ENCODE measurements at regions not wholly inside any gene's neighbourhood (a gene's known extent, or its start where the extent isn't known, plus 50 kb on each side); places are given as distances from the start of the nearest gene placed in this dataset.
"Not testable (repeated sequence)": the region's sequence is repeated elsewhere in the genome, so short reads cannot be mapped to it uniquely, and the experiment has no call there.

GRCh38 chr9:39463696-39464095 is 108.2 kb downstream of the SPATA31A1 start:
- H3K27me3 ChIP-seq (ENCODE audit: control insufficient read depth in 2 of 2, insufficient read depth in 2 of 2, low read length in 2 of 2); H3K36me3 ChIP-seq (ENCODE audit: control insufficient read depth in 2 of 2, insufficient read depth in 2 of 2, low read length in 2 of 2); H3K9ac ChIP-seq (ENCODE audit: low read depth in 1 of 2, low read length in 2 of 2); H3K9me3 ChIP-seq (ENCODE audit: control insufficient read depth in 2 of 2, low read length in 2 of 2); H3K4me1 ChIP-seq (ENCODE audit: control insufficient read depth in 2 of 2, insufficient read depth in 2 of 2, low read length in 2 of 2); H3K27ac ChIP-seq (ENCODE audit: low read depth in 2 of 2, low read length in 2 of 2): not testable (repeated sequence)
- peak overlapping the region; percentile 39 to 70 for H3K4me3 ChIP-seq (ENCODE audit: low read length in 2 of 2)

GRCh38 chr9:39464122-39464777 is 108.8 kb downstream of the SPATA31A1 start:
- H3K9me3 ChIP-seq (ENCODE audit: control insufficient read depth in 2 of 2, low read length in 2 of 2); H3K27me3 ChIP-seq (ENCODE audit: control insufficient read depth in 2 of 2, insufficient read depth in 2 of 2, low read length in 2 of 2); H3K4me1 ChIP-seq (ENCODE audit: control insufficient read depth in 2 of 2, insufficient read depth in 2 of 2, low read length in 2 of 2); H3K36me3 ChIP-seq (ENCODE audit: control insufficient read depth in 2 of 2, insufficient read depth in 2 of 2, low read length in 2 of 2): not testable (repeated sequence)
- Histone ChIP-seq H3K4me3 (ENCODE audit: low read length in 2 of 2) (peak overlapping the region; percentile 57 to 70), H3K27ac (ENCODE audit: low read depth in 2 of 2, low read length in 2 of 2) (peak overlapping the region in 1 of 2 donors; percentile 9), H3K9ac (ENCODE audit: low read depth in 1 of 2, low read length in 2 of 2) (peak overlapping the region; percentile 24 to 38)

GRCh38 chr9:39474499-39474898 is 119.0 kb downstream of the SPATA31A1 start:
- not testable (repeated sequence) for H3K9ac ChIP-seq (ENCODE audit: low read depth in 1 of 2, low read length in 2 of 2); H3K4me1 ChIP-seq (ENCODE audit: control insufficient read depth in 2 of 2, insufficient read depth in 2 of 2, low read length in 2 of 2); H3K9me3 ChIP-seq (ENCODE audit: control insufficient read depth in 2 of 2, low read length in 2 of 2)

GRCh38 chr9:39483073-39483472 is 127.6 kb downstream of the SPATA31A1 start:
- H3K9ac ChIP-seq (ENCODE audit: low read depth in 1 of 2, low read length in 2 of 2); H3K9me3 ChIP-seq (ENCODE audit: control insufficient read depth in 2 of 2, low read length in 2 of 2); H3K27me3 ChIP-seq (ENCODE audit: control insufficient read depth in 2 of 2, insufficient read depth in 2 of 2, low read length in 2 of 2); H3K4me1 ChIP-seq (ENCODE audit: control insufficient read depth in 2 of 2, insufficient read depth in 2 of 2, low read length in 2 of 2); H3K4me3 ChIP-seq (ENCODE audit: low read length in 2 of 2); H3K27ac ChIP-seq (ENCODE audit: low read depth in 2 of 2, low read length in 2 of 2); H3K36me3 ChIP-seq (ENCODE audit: control insufficient read depth in 2 of 2, insufficient read depth in 2 of 2, low read length in 2 of 2): not testable (repeated sequence)

More at GRCh38 chr9:39474499-39474898, 119.0 kb downstream of the SPATA31A1 start:
- H3K36me3 ChIP-seq (ENCODE audit: control insufficient read depth in 2 of 2, insufficient read depth in 2 of 2, low read length in 2 of 2); H3K27ac ChIP-seq (ENCODE audit: low read depth in 2 of 2, low read length in 2 of 2); H3K4me3 ChIP-seq (ENCODE audit: low read length in 2 of 2); H3K27me3 ChIP-seq (ENCODE audit: control insufficient read depth in 2 of 2, insufficient read depth in 2 of 2, low read length in 2 of 2): not testable (repeated sequence)

- H3K9me3 ChIP-seq (ENCODE audit: control insufficient read depth in 2 of 2, low read length in 2 of 2); H3K36me3 ChIP-seq (ENCODE audit: control insufficient read depth in 2 of 2, insufficient read depth in 2 of 2, low read length in 2 of 2); H3K27me3 ChIP-seq (ENCODE audit: control insufficient read depth in 2 of 2, insufficient read depth in 2 of 2, low read length in 2 of 2): not testable (repeated sequence)
Observed at GRCh38 chr9:39483880-39484279, 128.4 kb downstream of the SPATA31A1 start.

GRCh38 chr9:39484292-39484691 is 128.8 kb downstream of the SPATA31A1 start:
- H3K27me3 ChIP-seq (ENCODE audit: control insufficient read depth in 2 of 2, insufficient read depth in 2 of 2, low read length in 2 of 2); H3K4me1 ChIP-seq (ENCODE audit: control insufficient read depth in 2 of 2, insufficient read depth in 2 of 2, low read length in 2 of 2); H3K9me3 ChIP-seq (ENCODE audit: control insufficient read depth in 2 of 2, low read length in 2 of 2); H3K9ac ChIP-seq (ENCODE audit: low read depth in 1 of 2, low read length in 2 of 2); H3K27ac ChIP-seq (ENCODE audit: low read depth in 2 of 2, low read length in 2 of 2); H3K36me3 ChIP-seq (ENCODE audit: control insufficient read depth in 2 of 2, insufficient read depth in 2 of 2, low read length in 2 of 2); H3K4me3 ChIP-seq (ENCODE audit: low read length in 2 of 2): not testable (repeated sequence)

More at GRCh38 chr9:39483880-39484279, 128.4 kb downstream of the SPATA31A1 start:
- H3K9ac ChIP-seq (ENCODE audit: low read depth in 1 of 2, low read length in 2 of 2); H3K4me1 ChIP-seq (ENCODE audit: control insufficient read depth in 2 of 2, insufficient read depth in 2 of 2, low read length in 2 of 2); H3K27ac ChIP-seq (ENCODE audit: low read depth in 2 of 2, low read length in 2 of 2); H3K4me3 ChIP-seq (ENCODE audit: low read length in 2 of 2): not testable (repeated sequence)

- H3K27me3 ChIP-seq (ENCODE audit: control insufficient read depth in 2 of 2, insufficient read depth in 2 of 2, low read length in 2 of 2), result not testable (repeated sequence)
Observed at GRCh38 chr9:39487477-39487876, 132.0 kb downstream of the SPATA31A1 start.

GRCh38 chr9:39496248-39496647 is 140.8 kb downstream of the SPATA31A1 start:
- H3K27ac ChIP-seq (ENCODE audit: low read depth in 2 of 2, low read length in 2 of 2); H3K36me3 ChIP-seq (ENCODE audit: control insufficient read depth in 2 of 2, insufficient read depth in 2 of 2, low read length in 2 of 2); H3K9me3 ChIP-seq (ENCODE audit: control insufficient read depth in 2 of 2, low read length in 2 of 2); H3K4me1 ChIP-seq (ENCODE audit: control insufficient read depth in 2 of 2, insufficient read depth in 2 of 2, low read length in 2 of 2); H3K9ac ChIP-seq (ENCODE audit: low read depth in 1 of 2, low read length in 2 of 2); H3K4me3 ChIP-seq (ENCODE audit: low read length in 2 of 2); H3K27me3 ChIP-seq (ENCODE audit: control insufficient read depth in 2 of 2, insufficient read depth in 2 of 2, low read length in 2 of 2): not testable (repeated sequence)

More at GRCh38 chr9:39487477-39487876, 132.0 kb downstream of the SPATA31A1 start:
- not testable (repeated sequence) for H3K36me3 ChIP-seq (ENCODE audit: control insufficient read depth in 2 of 2, insufficient read depth in 2 of 2, low read length in 2 of 2); H3K9ac ChIP-seq (ENCODE audit: low read depth in 1 of 2, low read length in 2 of 2); H3K4me3 ChIP-seq (ENCODE audit: low read length in 2 of 2); H3K9me3 ChIP-seq (ENCODE audit: control insufficient read depth in 2 of 2, low read length in 2 of 2); H3K27ac ChIP-seq (ENCODE audit: low read depth in 2 of 2, low read length in 2 of 2); H3K4me1 ChIP-seq (ENCODE audit: control insufficient read depth in 2 of 2, insufficient read depth in 2 of 2, low read length in 2 of 2)

GRCh38 chr9:39503178-39503577 is 147.7 kb downstream of the SPATA31A1 start:
- not testable (repeated sequence) for H3K27ac ChIP-seq (ENCODE audit: low read depth in 2 of 2, low read length in 2 of 2); H3K4me1 ChIP-seq (ENCODE audit: control insufficient read depth in 2 of 2, insufficient read depth in 2 of 2, low read length in 2 of 2)

GRCh38 chr9:39527387-39528029 is 172.0 kb downstream of the SPATA31A1 start:
- H3K36me3 ChIP-seq (ENCODE audit: control insufficient read depth in 2 of 2, insufficient read depth in 2 of 2, low read length in 2 of 2); H3K9me3 ChIP-seq (ENCODE audit: control insufficient read depth in 2 of 2, low read length in 2 of 2); H3K4me1 ChIP-seq (ENCODE audit: control insufficient read depth in 2 of 2, insufficient read depth in 2 of 2, low read length in 2 of 2); H3K27me3 ChIP-seq (ENCODE audit: control insufficient read depth in 2 of 2, insufficient read depth in 2 of 2, low read length in 2 of 2); H3K27ac ChIP-seq (ENCODE audit: low read depth in 2 of 2, low read length in 2 of 2); H3K4me3 ChIP-seq (ENCODE audit: low read length in 2 of 2); H3K9ac ChIP-seq (ENCODE audit: low read depth in 1 of 2, low read length in 2 of 2): not testable (repeated sequence)

More at GRCh38 chr9:39503178-39503577, 147.7 kb downstream of the SPATA31A1 start:
- H3K9ac ChIP-seq (ENCODE audit: low read depth in 1 of 2, low read length in 2 of 2); H3K27me3 ChIP-seq (ENCODE audit: control insufficient read depth in 2 of 2, insufficient read depth in 2 of 2, low read length in 2 of 2); H3K36me3 ChIP-seq (ENCODE audit: control insufficient read depth in 2 of 2, insufficient read depth in 2 of 2, low read length in 2 of 2); H3K9me3 ChIP-seq (ENCODE audit: control insufficient read depth in 2 of 2, low read length in 2 of 2); H3K4me3 ChIP-seq (ENCODE audit: low read length in 2 of 2): not testable (repeated sequence)

All from mucosa of rectum (tissue), 2 donors.